ENCODE measurements at regions not wholly inside any gene's neighbourhood (a gene's known extent, or its start where the extent isn't known, plus 50 kb on each side); places are given as distances from the start of the nearest gene placed in this dataset.
"Not testable (repeated sequence)": the region's sequence is repeated elsewhere in the genome, so short reads cannot be mapped to it uniquely, and the experiment has no call there.

GRCh38 chr3:169008776-169009358, 654.6 kb downstream of the MECOM start:
- Histone ChIP-seq H3K4me3 (ENCODE audit: low read depth in 1 of 2, low read length in 2 of 2) (no peak overlapping the region), H3K4me2 (ENCODE audit: insufficient read depth, low read length) (no peak overlapping the region)

GRCh38 chr3:169007145-169007544, 656.4 kb downstream of the MECOM start:
- Histone ChIP-seq H3K9ac (ENCODE audit: low read depth, low read length) (no peak overlapping the region), H3K4me1 (ENCODE audit: insufficient read depth, low read length) (no peaks in the 10 kb centered on the region), H2AFZ (ENCODE audit: low read depth, low read length) (no peak overlapping the region), H3K36me3 (ENCODE audit: insufficient read depth, low read length) (no peaks in the 10 kb centered on the region), H3K27me3 (ENCODE audit: insufficient read depth, low read length, poor library complexity) (no peaks in the 10 kb centered on the region), H3K79me2 (ENCODE audit: insufficient read depth, low read length) (no peaks in the 10 kb centered on the region), H3K9me3 (ENCODE audit: insufficient read depth, low read length, severe bottlenecking) (no peaks in the 10 kb centered on the region), H3K4me2 (ENCODE audit: insufficient read depth, low read length) (no peak overlapping the region), H4K20me1 (ENCODE audit: insufficient read depth, low read length) (no peaks in the 10 kb centered on the region), H3K27ac (ENCODE audit: low read length) (no peak overlapping the region), H3K4me3 (ENCODE audit: low read depth in 1 of 2, low read length in 2 of 2) (no peak overlapping the region)
- ATAC-seq (ENCODE audit: insufficient read depth, low read depth) = no peak
- no peak for DNase-seq
- TF ChIP-seq CTCF (IDR thresholded peaks at IDR 0.05; ENCODE audit: borderline replicate concordance, extremely low read depth, low read length, poor library complexity, severe bottlenecking) = no peak
- no peak for TF ChIP-seq EZH2 (IDR thresholded peaks at IDR 0.05; ENCODE audit: borderline replicate concordance, low read depth, low read length, severe bottlenecking)

More at GRCh38 chr3:169008776-169009358, 654.6 kb downstream of the MECOM start:
- TF ChIP-seq EZH2 (IDR thresholded peaks at IDR 0.05; ENCODE audit: borderline replicate concordance, low read depth, low read length, severe bottlenecking) (no peak), CTCF (IDR thresholded peaks at IDR 0.05; ENCODE audit: borderline replicate concordance, extremely low read depth, low read length, poor library complexity, severe bottlenecking) (no peak)
- no peaks in the 10 kb centered on the region for H3K4me1 ChIP-seq (ENCODE audit: insufficient read depth, low read length)
- H3K9me3 ChIP-seq (ENCODE audit: insufficient read depth, low read length, severe bottlenecking) = no peaks in the 10 kb centered on the region
- no peaks in the 10 kb centered on the region for H3K79me2 ChIP-seq (ENCODE audit: insufficient read depth, low read length)
- DNase-seq (no peak), ATAC-seq (ENCODE audit: insufficient read depth, low read depth) (no peak)
- H3K27ac ChIP-seq (ENCODE audit: low read length) = no peak overlapping the region
- no peaks in the 10 kb centered on the region for H3K36me3 ChIP-seq (ENCODE audit: insufficient read depth, low read length)
- no peaks in the 10 kb centered on the region for H3K27me3 ChIP-seq (ENCODE audit: insufficient read depth, low read length, poor library complexity)
- no peaks in the 10 kb centered on the region for H4K20me1 ChIP-seq (ENCODE audit: insufficient read depth, low read length)
- no peak overlapping the region for H2AFZ ChIP-seq (ENCODE audit: low read depth, low read length)
- H3K9ac ChIP-seq (ENCODE audit: low read depth, low read length) = no peak overlapping the region

DNA sequence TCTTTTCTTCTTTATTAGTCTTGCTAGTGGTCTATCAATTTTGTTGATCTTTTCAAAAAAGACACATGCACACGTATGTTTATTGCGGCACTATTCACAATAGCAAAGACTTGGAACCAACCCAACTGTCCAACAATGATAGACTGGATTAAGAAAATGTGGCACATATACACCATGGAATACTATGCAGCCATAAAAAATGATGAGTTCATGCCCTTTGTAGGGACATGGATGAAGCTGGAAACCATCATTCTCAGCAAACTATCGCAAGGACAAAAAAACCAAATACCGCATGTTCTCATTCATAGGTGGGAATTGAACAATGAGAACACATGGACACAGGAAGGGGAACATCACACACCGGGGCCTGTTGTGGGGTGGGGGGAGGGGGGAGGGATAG, 657.1 kb downstream of the MECOM start:
- H3K4me1 ChIP-seq (ENCODE audit: insufficient read depth, low read length); H3K4me2 ChIP-seq (ENCODE audit: insufficient read depth, low read length); H2AFZ ChIP-seq (ENCODE audit: low read depth, low read length); H3K27ac ChIP-seq (ENCODE audit: low read length); DNase-seq; H3K9ac ChIP-seq (ENCODE audit: low read depth, low read length); H3K4me3 ChIP-seq (ENCODE audit: low read depth in 1 of 2, low read length in 2 of 2); H3K79me2 ChIP-seq (ENCODE audit: insufficient read depth, low read length); H3K9me3 ChIP-seq (ENCODE audit: insufficient read depth, low read length, severe bottlenecking); ATAC-seq (ENCODE audit: insufficient read depth, low read depth); H3K36me3 ChIP-seq (ENCODE audit: insufficient read depth, low read length); H4K20me1 ChIP-seq (ENCODE audit: insufficient read depth, low read length); H3K27me3 ChIP-seq (ENCODE audit: insufficient read depth, low read length, poor library complexity): not testable (repeated sequence)

GRCh38 chr3:169002689-169003088, 660.8 kb downstream of the MECOM start:
- no peaks in the 10 kb centered on the region for H3K4me1 ChIP-seq (ENCODE audit: insufficient read depth, low read length)
- TF ChIP-seq CTCF (IDR thresholded peaks at IDR 0.05; ENCODE audit: borderline replicate concordance, extremely low read depth, low read length, poor library complexity, severe bottlenecking) = no peak
- TF ChIP-seq EZH2 (IDR thresholded peaks at IDR 0.05; ENCODE audit: borderline replicate concordance, low read depth, low read length, severe bottlenecking) = no peak
- no peak overlapping the region for H3K9ac ChIP-seq (ENCODE audit: low read depth, low read length)
- no peaks in the 10 kb centered on the region for H3K9me3 ChIP-seq (ENCODE audit: insufficient read depth, low read length, severe bottlenecking)
- no peak overlapping the region for H3K4me3 ChIP-seq (ENCODE audit: low read depth in 1 of 2, low read length in 2 of 2)
- no peak overlapping the region for H3K27ac ChIP-seq (ENCODE audit: low read length)
- no peak overlapping the region for H3K4me2 ChIP-seq (ENCODE audit: insufficient read depth, low read length)
- no peak overlapping the region for H2AFZ ChIP-seq (ENCODE audit: low read depth, low read length)
- no peaks in the 10 kb centered on the region for H3K27me3 ChIP-seq (ENCODE audit: insufficient read depth, low read length, poor library complexity)
- DNase-seq (no peak), ATAC-seq (ENCODE audit: insufficient read depth, low read depth) (no peak)
- no peaks in the 10 kb centered on the region for H4K20me1 ChIP-seq (ENCODE audit: insufficient read depth, low read length)
- H3K79me2 ChIP-seq (ENCODE audit: insufficient read depth, low read length) = no peaks in the 10 kb centered on the region
- H3K36me3 ChIP-seq (ENCODE audit: insufficient read depth, low read length) = no peaks in the 10 kb centered on the region
